Hepatocyte (in vitro differentiated cells): ENCODE measurements at regions not wholly inside any gene's neighbourhood (a gene's known extent, or its start where the extent isn't known, plus 50 kb on each side); places are given as distances from the start of the nearest gene placed in this dataset.

Experiments
- CTCF ChIP-seq: fragments of 200-600 bp; sonication (generic); IDR thresholded peaks from 2 replicates; pipeline ENCODE4 v1.5.1; 2016; ENCODE audit warnings: antibody characterized with exemption, mild to moderate bottlenecking; ENCODE audit not compliant: poor library complexity
- EZH2 ChIP-seq: fragments of 200-600 bp; sonication (generic); IDR thresholded peaks from 2 replicates; pipeline ENCODE4 v1.6.1; 2016; ENCODE audit warnings: antibody characterized with exemption, mild to moderate bottlenecking, borderline replicate concordance
- EZH2phosphoT487 ChIP-seq: fragments of 200-600 bp; sonication (generic); IDR thresholded peaks from one replicate; pipeline ENCODE4 v1.6.1; 2018; ENCODE audit warnings: antibody characterized with exemption, mild to moderate bottlenecking, low read depth, moderate library complexity; ENCODE audit not compliant: unreplicated experiment, severe bottlenecking

- no peak for TF ChIP-seq CTCF
- TF ChIP-seq EZH2: no peak
- no peak for TF ChIP-seq EZH2phosphoT487
These were observed 191.3 kb upstream of the DEFB112 start for GRCh38 chr6:50240986-50241385.
